ENCODE measurements at regions not wholly inside any gene's neighbourhood (a gene's known extent, or its start where the extent isn't known, plus 50 kb on each side); places are given as distances from the start of the nearest gene placed in this dataset.
"Not testable (repeated sequence)": the region's sequence is repeated elsewhere in the genome, so short reads cannot be mapped to it uniquely, and the experiment has no call there.

DNA sequence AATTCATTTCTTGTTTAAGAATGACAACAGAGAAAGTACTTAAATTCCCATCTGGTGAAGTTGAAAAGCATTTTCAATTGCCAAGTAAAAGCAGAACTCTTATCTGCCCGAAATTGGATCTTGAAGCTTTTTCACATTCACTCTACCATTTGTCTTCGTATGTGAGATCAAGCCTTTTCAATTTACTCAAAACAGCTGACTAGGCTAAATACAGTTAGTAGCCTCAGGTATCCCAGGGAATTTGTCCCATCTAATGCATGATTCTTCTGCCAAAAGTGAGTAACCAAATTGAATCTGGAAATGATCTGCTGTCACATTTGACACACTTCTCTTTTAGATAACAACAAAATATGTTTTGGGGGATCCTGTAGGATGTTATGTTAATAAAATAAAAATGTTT, 596.8 kb upstream of the HS3ST5 start:
- no peak overlapping the region for H3K27ac ChIP-seq (ENCODE audit: low read depth, low read length)
- no CpG with 5 or more reads among the region's 2 CpGs for whole genome bisulfite sequencing (ENCODE audit: extremely low coverage, insufficient coverage, low lambda C conversion rate)

DNA sequence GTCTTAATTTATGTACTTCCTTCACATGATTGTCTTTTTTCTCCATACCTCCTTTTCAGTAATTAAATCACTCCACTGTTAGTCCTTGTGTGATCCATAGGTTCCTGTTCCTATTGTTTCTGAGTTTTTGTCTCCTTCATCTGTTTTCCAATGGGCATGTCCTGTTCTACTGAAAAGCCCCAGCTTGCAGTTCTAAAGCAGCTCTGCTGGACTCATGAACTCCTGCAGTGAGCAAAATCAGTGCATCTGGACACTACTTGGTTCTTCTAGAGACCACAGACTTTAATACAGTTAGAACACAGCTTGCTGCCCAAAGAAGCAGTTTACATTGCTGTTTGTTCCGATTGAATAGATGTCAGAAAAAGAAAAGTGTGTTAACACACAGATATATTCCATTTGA, 593.3 kb upstream of the HS3ST5 start:
- H3K4ac ChIP-seq (ENCODE audit: low read depth, low read length), result no peak overlapping the region
- H3K4me3 ChIP-seq (ENCODE audit: low read length), result no peak overlapping the region
- no peaks in the 10 kb centered on the region for H3K27me3 ChIP-seq (ENCODE audit: insufficient read depth, low read length, poor library complexity)
- H3K4me2 ChIP-seq (ENCODE audit: low read length), result no peak overlapping the region
- H2BK120ac ChIP-seq (ENCODE audit: low read depth, low read length), result no peak overlapping the region
- H3K9ac ChIP-seq (ENCODE audit: low read length), result no peak overlapping the region
- no peaks in the 10 kb centered on the region for H3K36me3 ChIP-seq (ENCODE audit: control insufficient read depth, insufficient read depth, low read length)
- no peak overlapping the region for H4K5ac ChIP-seq (ENCODE audit: low read length)
- no CpG with 5 or more reads among the region's 1 CpG for WGBS (ENCODE audit: extremely low coverage, insufficient coverage, low lambda C conversion rate)
- H3K56ac ChIP-seq (ENCODE audit: low read length), result no peak overlapping the region
- peaks cover 5% of the 10 kb centered on the region for H3K4me1 ChIP-seq (ENCODE audit: control insufficient read depth, low read depth, low read length)
- H3K27ac ChIP-seq (ENCODE audit: low read depth, low read length), result no peak overlapping the region
- H3K79me1 ChIP-seq (ENCODE audit: low read length), result no peaks in the 10 kb centered on the region
- H2BK15ac ChIP-seq (replicated peaks; ENCODE audit: low read depth), result no peak overlapping the region
- no peak overlapping the region for H3K18ac ChIP-seq (ENCODE audit: low read length)
- no peaks in the 10 kb centered on the region for H3K79me2 ChIP-seq (ENCODE audit: control insufficient read depth, insufficient read depth, low read length)
- H4K8ac ChIP-seq (ENCODE audit: low read depth, low read length), result no peak overlapping the region
- H2AK5ac ChIP-seq (ENCODE audit: low read length), result no peak overlapping the region
- no peak overlapping the region for H3K23ac ChIP-seq (ENCODE audit: low read length)
- DNase-seq, result no peak
- no peak overlapping the region for H2BK5ac ChIP-seq (ENCODE audit: low read length)

More for the DNA sequence above, 596.8 kb upstream of the HS3ST5 start:
- Histone ChIP-seq H3K79me1 (ENCODE audit: low read length) (no peaks in the 10 kb centered on the region), H3K79me2 (ENCODE audit: control insufficient read depth, insufficient read depth, low read length) (no peaks in the 10 kb centered on the region), H4K5ac (ENCODE audit: low read length) (no peak overlapping the region), H2BK5ac (ENCODE audit: low read length) (no peak overlapping the region), H3K56ac (ENCODE audit: low read length) (no peak overlapping the region), H3K9ac (ENCODE audit: low read length) (no peak overlapping the region), H3K4me1 (ENCODE audit: control insufficient read depth, low read depth, low read length) (peaks cover 5% of the 10 kb centered on the region), H3K4me3 (ENCODE audit: low read length) (no peak overlapping the region), H3K23ac (ENCODE audit: low read length) (no peak overlapping the region), H2AK5ac (ENCODE audit: low read length) (no peak overlapping the region), H4K8ac (ENCODE audit: low read depth, low read length) (no peak overlapping the region), H3K27me3 (ENCODE audit: insufficient read depth, low read length, poor library complexity) (no peaks in the 10 kb centered on the region), H3K4ac (ENCODE audit: low read depth, low read length) (no peak overlapping the region), H3K36me3 (ENCODE audit: control insufficient read depth, insufficient read depth, low read length) (no peaks in the 10 kb centered on the region), H2BK120ac (ENCODE audit: low read depth, low read length) (no peak overlapping the region), H3K18ac (ENCODE audit: low read length) (no peak overlapping the region), H2BK15ac (replicated peaks; ENCODE audit: low read depth) (no peak overlapping the region), H3K4me2 (ENCODE audit: low read length) (no peak overlapping the region)
- peak; percentile 4 for DNase-seq

DNA sequence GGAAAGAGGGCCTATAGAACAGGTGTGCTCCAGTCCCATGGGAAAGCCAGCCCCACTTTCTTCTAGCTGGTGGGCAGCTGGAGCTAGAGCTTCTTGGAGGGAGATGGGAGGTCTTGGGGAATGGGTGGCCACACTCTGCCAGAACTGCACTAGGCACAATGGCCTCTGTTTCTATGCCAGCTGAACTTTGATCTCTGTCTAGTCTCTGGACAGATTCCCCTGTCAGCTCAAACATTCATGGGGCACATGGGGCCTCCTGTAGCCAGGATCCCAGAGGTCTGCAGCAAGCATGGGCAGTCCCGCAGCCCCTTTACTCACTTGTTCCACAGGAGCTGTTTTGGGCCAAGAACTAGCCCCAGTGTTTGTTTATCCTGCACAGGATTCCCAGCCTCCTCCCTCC, 591.3 kb upstream of the HS3ST5 start:
- no peak overlapping the region for H3K23ac ChIP-seq (ENCODE audit: low read length)
- H3K4ac ChIP-seq (ENCODE audit: low read depth, low read length), result no peak overlapping the region
- no peak overlapping the region for H2BK5ac ChIP-seq (ENCODE audit: low read length)
- H3K36me3 ChIP-seq (ENCODE audit: control insufficient read depth, insufficient read depth, low read length), result no peaks in the 10 kb centered on the region
- no peak overlapping the region for H3K4me2 ChIP-seq (ENCODE audit: low read length)
- no peaks in the 10 kb centered on the region for H3K27me3 ChIP-seq (ENCODE audit: insufficient read depth, low read length, poor library complexity)
- no peak overlapping the region for H3K4me3 ChIP-seq (ENCODE audit: low read length)
- no peak overlapping the region for H2AK5ac ChIP-seq (ENCODE audit: low read length)
- no peaks in the 10 kb centered on the region for H3K4me1 ChIP-seq (ENCODE audit: control insufficient read depth, low read depth, low read length)
- peak overlapping the region; percentile 51 for H3K18ac ChIP-seq (ENCODE audit: low read length)
- WGBS (ENCODE audit: extremely low coverage, insufficient coverage, low lambda C conversion rate), result no CpG with 5 or more reads among the region's 1 CpG
- H3K9ac ChIP-seq (ENCODE audit: low read length), result no peak overlapping the region
- no peak overlapping the region for H2BK15ac ChIP-seq (replicated peaks; ENCODE audit: low read depth)
- H4K5ac ChIP-seq (ENCODE audit: low read length), result no peak overlapping the region
- H3K79me1 ChIP-seq (ENCODE audit: low read length), result no peaks in the 10 kb centered on the region
- H3K79me2 ChIP-seq (ENCODE audit: control insufficient read depth, insufficient read depth, low read length), result no peaks in the 10 kb centered on the region
- DNase-seq, result no peak
- H3K56ac ChIP-seq (ENCODE audit: low read length), result no peak overlapping the region
- H4K8ac ChIP-seq (ENCODE audit: low read depth, low read length), result no peak overlapping the region
- H2BK120ac ChIP-seq (ENCODE audit: low read depth, low read length), result no peak overlapping the region
- H3K27ac ChIP-seq (ENCODE audit: low read depth, low read length), result no peak overlapping the region

DNA sequence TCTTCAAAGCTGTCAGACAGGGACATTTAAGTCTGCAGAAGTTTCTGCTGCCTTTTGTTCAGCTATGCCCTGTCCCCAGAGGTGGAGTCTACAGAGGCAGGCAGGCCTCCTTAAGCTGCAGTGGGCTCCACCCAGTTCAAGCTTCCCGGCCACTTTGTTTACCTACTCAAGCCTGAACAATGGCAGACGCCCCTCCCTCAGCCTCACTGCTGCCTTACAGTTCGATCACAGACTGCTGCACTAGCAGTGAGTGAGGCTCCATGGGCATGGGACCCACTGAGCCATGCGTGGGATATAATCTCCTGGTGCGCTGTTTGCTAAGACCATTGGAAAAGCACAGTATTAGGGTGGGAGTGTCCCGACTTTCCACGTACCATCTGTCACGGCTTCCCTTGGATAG, 585.9 kb upstream of the HS3ST5 start:
- H3K27ac ChIP-seq (ENCODE audit: low read depth, low read length); H3K4ac ChIP-seq (ENCODE audit: low read depth, low read length); H4K5ac ChIP-seq (ENCODE audit: low read length); H2BK120ac ChIP-seq (ENCODE audit: low read depth, low read length); H2BK5ac ChIP-seq (ENCODE audit: low read length); H3K79me1 ChIP-seq (ENCODE audit: low read length); H3K4me3 ChIP-seq (ENCODE audit: low read length); H2BK15ac ChIP-seq (replicated peaks; ENCODE audit: low read depth); H3K9ac ChIP-seq (ENCODE audit: low read length); H3K79me2 ChIP-seq (ENCODE audit: control insufficient read depth, insufficient read depth, low read length); H3K36me3 ChIP-seq (ENCODE audit: control insufficient read depth, insufficient read depth, low read length); H3K27me3 ChIP-seq (ENCODE audit: insufficient read depth, low read length, poor library complexity); DNase-seq; H3K4me1 ChIP-seq (ENCODE audit: control insufficient read depth, low read depth, low read length); H4K8ac ChIP-seq (ENCODE audit: low read depth, low read length); H3K18ac ChIP-seq (ENCODE audit: low read length); H3K4me2 ChIP-seq (ENCODE audit: low read length); H3K56ac ChIP-seq (ENCODE audit: low read length); H3K23ac ChIP-seq (ENCODE audit: low read length); H2AK5ac ChIP-seq (ENCODE audit: low read length): not testable (repeated sequence)
- WGBS (ENCODE audit: extremely low coverage, insufficient coverage, low lambda C conversion rate), result no CpG with 5 or more reads among the region's 8 CpGs

DNA sequence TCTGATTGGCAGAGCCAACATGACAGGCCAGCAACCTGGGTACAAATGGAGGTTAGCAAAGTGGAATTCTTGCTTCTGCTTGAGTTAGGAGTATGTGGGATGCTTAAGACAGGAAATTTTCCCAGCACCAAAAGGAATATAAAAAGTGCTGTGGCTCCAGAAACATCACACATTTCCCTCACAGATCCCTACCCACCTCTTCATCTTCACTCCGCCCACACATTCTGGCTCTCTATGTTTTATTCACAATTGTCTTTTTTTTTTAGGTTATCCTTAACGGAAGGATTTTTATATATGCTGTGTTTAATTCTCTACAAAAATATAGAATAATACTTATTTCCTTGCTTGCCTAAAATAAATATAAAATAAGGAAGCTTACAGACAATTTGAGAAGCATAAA, 563.3 kb upstream of the HS3ST5 start:
- no peak overlapping the region for H2AK5ac ChIP-seq (ENCODE audit: low read length)

DNA sequence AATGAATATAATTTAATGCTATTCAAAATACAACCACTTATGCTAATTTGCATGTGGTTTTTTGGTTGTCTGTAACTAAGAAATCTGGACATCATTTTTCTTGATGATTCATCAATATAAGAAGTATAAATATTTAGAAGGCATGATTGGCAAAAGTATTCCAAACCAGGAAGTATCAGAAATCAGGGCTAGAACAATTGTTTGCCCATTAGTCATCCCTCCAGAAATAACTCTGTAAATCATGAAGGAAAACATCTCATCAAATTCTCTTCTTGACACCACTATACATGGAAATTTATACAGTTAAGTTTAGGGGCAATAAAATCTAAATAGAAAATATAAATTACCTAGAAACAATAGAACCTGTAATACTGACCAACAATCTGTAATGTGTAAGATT, 554.7 kb upstream of the HS3ST5 start:
- H3K79me2 ChIP-seq (ENCODE audit: control insufficient read depth, insufficient read depth, low read length), result no peaks in the 10 kb centered on the region
- no peak overlapping the region for H3K27ac ChIP-seq (ENCODE audit: low read depth, low read length)
- H2BK15ac ChIP-seq (replicated peaks; ENCODE audit: low read depth), result no peak overlapping the region
- no peak overlapping the region for H4K8ac ChIP-seq (ENCODE audit: low read depth, low read length)
- no peak overlapping the region for H3K56ac ChIP-seq (ENCODE audit: low read length)
- DNase-seq, result no peak
- no peak overlapping the region for H2BK5ac ChIP-seq (ENCODE audit: low read length)
- H3K36me3 ChIP-seq (ENCODE audit: control insufficient read depth, insufficient read depth, low read length), result no peaks in the 10 kb centered on the region
- H3K23ac ChIP-seq (ENCODE audit: low read length), result no peak overlapping the region
- no peaks in the 10 kb centered on the region for H3K27me3 ChIP-seq (ENCODE audit: insufficient read depth, low read length, poor library complexity)
- no peaks in the 10 kb centered on the region for H3K4me1 ChIP-seq (ENCODE audit: control insufficient read depth, low read depth, low read length)
- no peak overlapping the region for H3K18ac ChIP-seq (ENCODE audit: low read length)
- no peak overlapping the region for H2AK5ac ChIP-seq (ENCODE audit: low read length)
- H3K9ac ChIP-seq (ENCODE audit: low read length), result no peak overlapping the region
- H2BK120ac ChIP-seq (ENCODE audit: low read depth, low read length), result no peak overlapping the region
- no peak overlapping the region for H3K4me2 ChIP-seq (ENCODE audit: low read length)
- H3K79me1 ChIP-seq (ENCODE audit: low read length), result no peaks in the 10 kb centered on the region
- no peak overlapping the region for H4K5ac ChIP-seq (ENCODE audit: low read length)
- H3K4ac ChIP-seq (ENCODE audit: low read depth, low read length), result no peak overlapping the region
- no peak overlapping the region for H3K4me3 ChIP-seq (ENCODE audit: low read length)

More for the DNA sequence above, 563.3 kb upstream of the HS3ST5 start:
- Histone ChIP-seq H3K18ac (ENCODE audit: low read length) (no peak overlapping the region), H3K79me2 (ENCODE audit: control insufficient read depth, insufficient read depth, low read length) (no peaks in the 10 kb centered on the region), H3K4me1 (ENCODE audit: control insufficient read depth, low read depth, low read length) (no peaks in the 10 kb centered on the region), H3K36me3 (ENCODE audit: control insufficient read depth, insufficient read depth, low read length) (no peaks in the 10 kb centered on the region), H3K9ac (ENCODE audit: low read length) (no peak overlapping the region), H3K4me2 (ENCODE audit: low read length) (no peak overlapping the region), H3K79me1 (ENCODE audit: low read length) (no peaks in the 10 kb centered on the region), H4K5ac (ENCODE audit: low read length) (no peak overlapping the region), H2BK120ac (ENCODE audit: low read depth, low read length) (no peak overlapping the region), H3K4me3 (ENCODE audit: low read length) (no peak overlapping the region), H3K4ac (ENCODE audit: low read depth, low read length) (no peak overlapping the region), H2BK15ac (replicated peaks; ENCODE audit: low read depth) (no peak overlapping the region), H3K27ac (ENCODE audit: low read depth, low read length) (no peak overlapping the region), H4K8ac (ENCODE audit: low read depth, low read length) (no peak overlapping the region), H2BK5ac (ENCODE audit: low read length) (no peak overlapping the region), H3K27me3 (ENCODE audit: insufficient read depth, low read length, poor library complexity) (no peaks in the 10 kb centered on the region), H3K56ac (ENCODE audit: low read length) (no peak overlapping the region), H3K23ac (ENCODE audit: low read length) (no peak overlapping the region)
- WGBS (ENCODE audit: extremely low coverage, insufficient coverage, low lambda C conversion rate), result no CpG with 5 or more reads among the region's 2 CpGs
- DNase-seq, result no peak

All from mesendoderm (in vitro differentiated cells).